ENCODE measurements at regions not wholly inside any gene's neighbourhood (a gene's known extent, or its start where the extent isn't known, plus 50 kb on each side); places are given as distances from the start of the nearest gene placed in this dataset.

- Histone ChIP-seq H2AFZ (no peak overlapping the region), H3K9me3 (ENCODE audit: control insufficient read depth, low read length) (no peaks in the 10 kb centered on the region)
- no peak for TF ChIP-seq CTCF (IDR thresholded peaks at IDR 0.05)
Observed at GRCh38 chr2:145845207-145845894, 1325.4 kb upstream of the ZEB2 start.

GRCh38 chr2:145841973-145842372 lies 1322.1 kb upstream of the ZEB2 start:
- Histone ChIP-seq H3K4me1 (no peaks in the 10 kb centered on the region), H3K79me2 (no peaks in the 10 kb centered on the region), H3K27ac (no peak overlapping the region), H3K4me2 (ENCODE audit: low read length) (no peak overlapping the region), H3K9ac (no peak overlapping the region), H3K36me3 (ENCODE audit: control insufficient read depth, insufficient read depth, low read length) (no peaks in the 10 kb centered on the region), H2AFZ (no peak overlapping the region), H3K9me3 (ENCODE audit: control insufficient read depth, low read length) (no peaks in the 10 kb centered on the region), H3K27me3 (ENCODE audit: control insufficient read depth, insufficient read depth, low read length) (no peaks in the 10 kb centered on the region), H3K4me3 (ENCODE audit: low read depth, low read length) (no peak overlapping the region)
- no peak for TF ChIP-seq CTCF (IDR thresholded peaks at IDR 0.05)

More at GRCh38 chr2:145845207-145845894, 1325.4 kb upstream of the ZEB2 start:
- Histone ChIP-seq H3K4me1 (no peaks in the 10 kb centered on the region), H3K27ac (no peak overlapping the region), H3K27me3 (ENCODE audit: control insufficient read depth, insufficient read depth, low read length) (no peaks in the 10 kb centered on the region), H3K4me3 (ENCODE audit: low read depth, low read length) (no peak overlapping the region), H3K79me2 (no peaks in the 10 kb centered on the region), H3K4me2 (ENCODE audit: low read length) (no peak overlapping the region), H3K36me3 (ENCODE audit: control insufficient read depth, insufficient read depth, low read length) (no peaks in the 10 kb centered on the region), H3K9ac (no peak overlapping the region)

GRCh38 chr2:145836986-145837385 lies 1317.1 kb upstream of the ZEB2 start:
- Histone ChIP-seq H3K4me1 (no peaks in the 10 kb centered on the region), H3K4me2 (ENCODE audit: low read length) (no peak overlapping the region), H3K27ac (no peak overlapping the region), H3K79me2 (no peaks in the 10 kb centered on the region), H2AFZ (no peak overlapping the region), H3K9me3 (ENCODE audit: control insufficient read depth, low read length) (no peaks in the 10 kb centered on the region), H3K9ac (no peak overlapping the region), H3K4me3 (ENCODE audit: low read depth, low read length) (no peak overlapping the region), H3K36me3 (ENCODE audit: control insufficient read depth, insufficient read depth, low read length) (no peaks in the 10 kb centered on the region), H3K27me3 (ENCODE audit: control insufficient read depth, insufficient read depth, low read length) (no peaks in the 10 kb centered on the region)
- TF ChIP-seq CTCF (IDR thresholded peaks at IDR 0.05): no peak

GRCh38 chr2:145835665-145836064 lies 1315.7 kb upstream of the ZEB2 start:
- no peak overlapping the region for H3K27ac ChIP-seq

More at GRCh38 chr2:145835665-145836064, 1315.7 kb upstream of the ZEB2 start:
- no peaks in the 10 kb centered on the region for H3K9me3 ChIP-seq (ENCODE audit: control insufficient read depth, low read length)
- H3K4me3 ChIP-seq (ENCODE audit: low read depth, low read length): no peak overlapping the region
- no peak for TF ChIP-seq CTCF (IDR thresholded peaks at IDR 0.05)
- H3K9ac ChIP-seq: no peak overlapping the region
- no peak overlapping the region for H3K4me2 ChIP-seq (ENCODE audit: low read length)
- H3K4me1 ChIP-seq: no peaks in the 10 kb centered on the region
- H2AFZ ChIP-seq: no peak overlapping the region
- no peaks in the 10 kb centered on the region for H3K79me2 ChIP-seq
- H3K36me3 ChIP-seq (ENCODE audit: control insufficient read depth, insufficient read depth, low read length): no peaks in the 10 kb centered on the region
- no peaks in the 10 kb centered on the region for H3K27me3 ChIP-seq (ENCODE audit: control insufficient read depth, insufficient read depth, low read length)

All from parathyroid adenoma (tissue), 2 donors.